ENCODE measurements at regions not wholly inside any gene's neighbourhood (a gene's known extent, or its start where the extent isn't known, plus 50 kb on each side); places are given as distances from the start of the nearest gene placed in this dataset.

DNA sequence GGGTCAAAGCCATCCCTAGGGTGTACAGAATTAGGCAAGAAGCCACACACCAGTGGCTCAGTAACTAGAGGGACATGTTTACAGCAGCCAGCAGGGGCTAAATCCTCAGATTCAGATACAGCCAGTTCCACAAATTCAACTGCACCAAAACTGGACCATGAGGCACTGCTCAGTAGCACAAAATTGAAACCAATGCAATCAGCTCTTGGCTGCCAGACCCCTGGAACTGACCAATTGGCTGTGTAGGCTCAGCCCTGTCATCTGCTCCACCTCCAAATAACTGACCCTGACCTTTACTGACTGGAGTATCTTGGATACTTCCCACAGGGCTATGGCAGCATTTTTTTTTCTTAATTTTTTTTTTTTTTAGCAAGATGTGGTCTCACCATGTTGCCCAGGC, 226.5 kb downstream of the FOXO1 start:
- no peak overlapping the region for H3K4me3 Mint-ChIP-seq
- Histone ChIP-seq H3K4me3 (ENCODE audit: low read length) (no peak overlapping the region), H3K9me3 (ENCODE audit: control insufficient read depth in 1 of 2, insufficient read depth in 1 of 2, low read length in 2 of 2) (no peaks in the 10 kb centered on the region), H3K27me3 (ENCODE audit: control insufficient read depth in 1 of 2, insufficient read depth in 2 of 2, low read length in 2 of 2) (no peaks in the 10 kb centered on the region), H3K4me1 (ENCODE audit: insufficient read depth, low read length) (peaks cover 30% of the 10 kb centered on the region), H3K27ac (ENCODE audit: low read depth in 1 of 2, low read length in 2 of 2) (no peak overlapping the region), H3K36me3 (ENCODE audit: insufficient read depth, low read length) (no peaks in the 10 kb centered on the region)
- no peaks in the 10 kb centered on the region for H3K27me3 Mint-ChIP-seq
- intact Hi-C loops (cut with DNase I, micrococcal nuclease): loop anchor here in 1 of 2 experiments (5.0 kb wide), 3 partner anchors 47 to 227 kb away; partner anchors contain the start of gene FOXO1
- peak overlapping the region; percentile 75 for H3K27ac Mint-ChIP-seq
- TF ChIP-seq, protein P1, sequence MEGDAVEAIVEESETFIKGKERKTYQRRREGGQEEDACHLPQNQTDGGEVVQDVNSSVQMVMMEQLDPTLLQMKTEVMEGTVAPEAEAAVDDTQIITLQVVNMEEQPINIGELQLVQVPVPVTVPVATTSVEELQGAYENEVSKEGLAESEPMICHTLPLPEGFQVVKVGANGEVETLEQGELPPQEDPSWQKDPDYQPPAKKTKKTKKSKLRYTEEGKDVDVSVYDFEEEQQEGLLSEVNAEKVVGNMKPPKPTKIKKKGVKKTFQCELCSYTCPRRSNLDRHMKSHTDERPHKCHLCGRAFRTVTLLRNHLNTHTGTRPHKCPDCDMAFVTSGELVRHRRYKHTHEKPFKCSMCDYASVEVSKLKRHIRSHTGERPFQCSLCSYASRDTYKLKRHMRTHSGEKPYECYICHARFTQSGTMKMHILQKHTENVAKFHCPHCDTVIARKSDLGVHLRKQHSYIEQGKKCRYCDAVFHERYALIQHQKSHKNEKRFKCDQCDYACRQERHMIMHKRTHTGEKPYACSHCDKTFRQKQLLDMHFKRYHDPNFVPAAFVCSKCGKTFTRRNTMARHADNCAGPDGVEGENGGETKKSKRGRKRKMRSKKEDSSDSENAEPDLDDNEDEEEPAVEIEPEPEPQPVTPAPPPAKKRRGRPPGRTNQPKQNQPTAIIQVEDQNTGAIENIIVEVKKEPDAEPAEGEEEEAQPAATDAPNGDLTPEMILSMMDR (IDR thresholded peaks at IDR 0.05): no peak
- DNase-seq (no peak), ATAC-seq (ENCODE audit: poor library complexity) (no peak)
- H3K4me1 Mint-ChIP-seq (ENCODE audit: low read depth): peaks cover 42% of the 10 kb centered on the region
- ChIA-PET POLR2A (interaction anchor here (0.7 to 0.9 kb wide), 3 partner anchors 54 to 745 kb away, joined by 3 to 5 read pairs (median 3); no protein-coding TSS in a partner anchor), CTCF (no interaction called here)
- H3K9me3 Mint-ChIP-seq: no peaks in the 10 kb centered on the region
- H3K36me3 Mint-ChIP-seq (ENCODE audit: low read depth): no peaks in the 10 kb centered on the region

DNA sequence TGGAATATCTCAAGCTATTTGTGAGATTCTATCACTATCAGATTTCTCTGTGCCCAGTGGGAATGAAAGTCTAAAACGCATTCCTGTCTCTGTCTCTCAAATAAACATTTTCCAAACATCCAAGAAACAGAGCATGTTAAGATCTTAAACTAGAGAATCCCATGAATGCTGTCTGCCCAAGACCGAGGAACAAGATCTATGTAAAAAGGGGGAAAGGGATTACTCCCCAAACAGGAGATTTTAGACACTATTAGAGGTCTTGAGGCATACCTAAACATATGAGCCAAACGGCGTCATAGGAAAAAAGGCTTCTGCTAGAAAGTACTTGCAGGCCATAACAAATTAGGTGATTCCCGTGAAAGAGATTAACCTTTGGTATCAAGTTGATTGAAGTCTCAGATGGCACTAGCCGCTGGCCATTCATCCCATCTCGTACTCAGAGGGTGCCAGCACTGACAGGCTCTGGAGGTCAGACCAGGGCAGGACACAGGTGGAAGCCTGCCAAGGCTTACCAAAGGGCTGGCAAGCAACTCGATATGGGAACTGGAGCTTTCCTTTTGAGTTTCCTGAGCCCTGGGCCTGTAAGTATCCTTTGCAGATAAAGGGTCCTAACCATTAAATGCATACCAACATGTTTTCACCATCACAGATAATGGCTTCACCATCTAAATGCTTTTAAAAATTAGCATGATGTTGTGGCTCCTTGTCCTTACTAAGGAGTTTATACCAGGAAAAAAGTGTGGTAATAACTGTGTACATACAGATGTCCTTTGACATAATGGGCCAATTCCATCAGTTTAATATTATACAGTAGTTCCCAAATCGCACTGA, 225.2 kb downstream of the FOXO1 start:
- CTCF ChIA-PET: no interaction called here
- intact Hi-C loops (cut with DNase I, micrococcal nuclease): no loop called here
- no peak overlapping the region for H3K27ac ChIP-seq (ENCODE audit: low read depth in 1 of 2, low read length in 2 of 2)
- H3K4me1 ChIP-seq (ENCODE audit: insufficient read depth, low read length): peaks cover 34% of the 10 kb centered on the region
- H3K36me3 ChIP-seq (ENCODE audit: insufficient read depth, low read length): no peaks in the 10 kb centered on the region
- TF ChIP-seq, protein P1 (IDR thresholded peaks at IDR 0.05): no peak
- H3K4me3 ChIP-seq (ENCODE audit: low read length): no peak overlapping the region
- Mint-ChIP-seq H3K9me3 (no peaks in the 10 kb centered on the region), H3K4me1 (ENCODE audit: low read depth) (peaks cover 32% of the 10 kb centered on the region), H3K4me3 (no peak overlapping the region), H3K27ac (no peak overlapping the region), H3K36me3 (ENCODE audit: low read depth) (no peaks in the 10 kb centered on the region), H3K27me3 (no peaks in the 10 kb centered on the region)
- POLR2A ChIA-PET: no interaction called here
- H3K27me3 ChIP-seq (ENCODE audit: control insufficient read depth in 1 of 2, insufficient read depth in 2 of 2, low read length in 2 of 2): no peaks in the 10 kb centered on the region
- no peak for DNase-seq
- no peak for ATAC-seq (ENCODE audit: poor library complexity)
- H3K9me3 ChIP-seq (ENCODE audit: control insufficient read depth in 1 of 2, insufficient read depth in 1 of 2, low read length in 2 of 2): peaks cover 0 to 5% of the 10 kb centered on the region in 2 experiments

DNA sequence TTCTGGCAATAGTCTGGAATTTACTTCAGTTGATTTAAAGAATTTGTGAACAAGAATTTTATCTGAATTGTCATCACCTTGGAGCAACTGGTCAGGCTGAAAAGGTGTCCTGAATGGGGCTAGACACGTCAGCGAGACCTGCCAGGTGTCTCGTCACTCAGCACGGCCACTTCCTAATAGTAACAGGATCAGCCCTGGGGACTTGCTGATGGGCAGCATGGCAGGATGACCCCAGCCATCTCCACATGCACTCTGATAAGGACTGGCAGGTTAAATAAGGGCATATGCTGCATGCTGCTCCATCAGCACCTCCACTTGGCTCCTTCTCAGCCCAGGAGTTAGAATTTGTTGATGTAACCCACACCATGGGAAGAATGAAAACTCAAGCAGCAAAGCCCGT, 224.2 kb downstream of the FOXO1 start:
- H3K27ac Mint-ChIP-seq: no peak overlapping the region
- no peaks in the 10 kb centered on the region for H3K9me3 Mint-ChIP-seq
- Histone ChIP-seq H3K4me1 (ENCODE audit: insufficient read depth, low read length) (peaks cover 34% of the 10 kb centered on the region), H3K27me3 (ENCODE audit: control insufficient read depth in 1 of 2, insufficient read depth in 2 of 2, low read length in 2 of 2) (no peaks in the 10 kb centered on the region), H3K4me3 (ENCODE audit: low read length) (no peak overlapping the region), H3K36me3 (ENCODE audit: insufficient read depth, low read length) (no peaks in the 10 kb centered on the region), H3K27ac (ENCODE audit: low read depth in 1 of 2, low read length in 2 of 2) (no peak overlapping the region), H3K9me3 (ENCODE audit: control insufficient read depth in 1 of 2, insufficient read depth in 1 of 2, low read length in 2 of 2) (peaks cover 0 to 5% of the 10 kb centered on the region in 2 experiments)
- no peaks in the 10 kb centered on the region for H3K36me3 Mint-ChIP-seq (ENCODE audit: low read depth)
- H3K4me1 Mint-ChIP-seq (ENCODE audit: low read depth): peaks cover 32% of the 10 kb centered on the region
- intact Hi-C loops (cut with DNase I, micrococcal nuclease): no loop called here
- ChIA-PET POLR2A (no interaction called here), CTCF (no interaction called here)
- TF ChIP-seq, protein P1 (IDR thresholded peaks at IDR 0.05): no peak
- H3K4me3 Mint-ChIP-seq: no peak overlapping the region
- ATAC-seq (ENCODE audit: poor library complexity) (no peak), DNase-seq (no peak)
- H3K27me3 Mint-ChIP-seq: no peaks in the 10 kb centered on the region
